GM18508 (cell line): ENCODE measurements at regions not wholly inside any gene's neighbourhood (a gene's known extent, or its start where the extent isn't known, plus 50 kb on each side); places are given as distances from the start of the nearest gene placed in this dataset.
A peak's percentile ranks its signal among the peaks of the same experiment; 100 is the strongest.
"Not testable (repeated sequence)": the region's sequence is repeated elsewhere in the genome, so short reads cannot be mapped to it uniquely, and the experiment has no call there.

Experiments used
- ATAC-seq: cut with Tn5 transposase; IDR thresholded peaks from one replicate; pipeline ENCODE4 v1.9.1; 2021; ENCODE audit warnings: moderate number of reproducible peaks; ENCODE audit not compliant: insufficient read depth, unreplicated experiment

DNA sequence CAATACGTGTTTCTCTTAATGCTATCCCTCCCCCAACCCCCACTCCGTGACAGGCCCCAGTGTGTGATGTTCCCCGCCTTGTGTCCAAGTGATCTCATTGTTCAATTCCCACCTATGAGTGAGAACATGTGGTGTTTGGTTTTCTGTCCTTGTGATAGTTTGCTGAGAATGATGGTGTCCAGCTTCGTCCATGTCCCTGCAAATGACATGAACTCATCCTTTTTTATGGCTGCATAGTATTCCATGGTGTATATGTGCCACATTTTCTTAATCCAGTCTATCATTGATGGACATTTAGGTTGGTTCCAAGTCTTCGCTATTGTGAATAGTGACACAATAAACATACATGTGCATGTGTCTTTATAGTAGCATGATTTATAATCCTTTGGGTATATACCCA, 52.5 kb downstream of the KIAA0408 start:
- ATAC-seq: not testable (repeated sequence)

DNA sequence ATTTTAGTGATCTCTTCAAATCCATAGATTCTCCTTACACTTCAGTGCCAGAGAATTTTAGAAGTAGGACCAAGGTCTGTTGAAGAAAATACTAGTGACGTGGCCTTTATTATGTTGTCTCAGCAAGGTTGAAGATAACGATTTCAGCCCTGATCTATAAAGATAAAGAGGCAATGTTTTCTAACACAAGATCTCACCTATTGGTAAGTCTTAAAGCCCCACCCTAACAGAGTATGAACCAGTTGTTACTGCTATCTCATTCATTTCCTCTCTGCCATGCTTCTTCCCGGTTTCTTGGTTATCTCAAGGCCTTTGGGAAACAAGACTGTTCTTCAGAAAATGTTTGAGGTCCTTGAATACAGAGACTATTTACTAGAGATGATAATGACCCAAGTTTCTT, 53.1 kb downstream of the KIAA0408 start:
- ATAC-seq: no peak

DNA sequence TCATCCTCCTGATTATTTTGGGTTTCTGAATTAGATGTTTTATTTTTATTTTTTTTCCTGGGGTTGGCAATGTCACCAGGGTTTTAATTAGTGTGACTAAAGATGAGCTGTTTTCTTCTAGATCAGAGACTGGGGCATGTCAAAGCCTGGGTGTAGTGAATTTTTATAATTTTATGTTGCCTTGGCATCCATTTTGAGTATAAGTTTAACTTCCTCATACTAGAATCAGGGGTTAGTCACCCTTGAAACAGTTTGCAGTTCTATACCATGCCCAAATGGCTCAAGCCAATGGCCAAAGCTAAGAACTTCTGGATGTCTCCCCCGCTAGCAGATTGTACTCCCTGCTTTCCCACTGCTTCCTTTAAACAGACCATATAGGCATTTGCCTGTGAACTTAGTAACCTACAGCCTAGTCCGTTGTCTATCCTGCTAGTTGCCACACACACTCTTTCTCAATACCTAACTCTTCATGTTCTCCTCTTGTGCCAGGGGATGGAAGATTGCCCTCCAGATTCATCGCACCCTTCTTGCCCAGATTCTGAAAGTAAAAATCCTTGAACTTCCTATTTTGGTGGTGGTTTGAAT, 54.5 kb downstream of the KIAA0408 start:
- ATAC-seq: no peak

DNA sequence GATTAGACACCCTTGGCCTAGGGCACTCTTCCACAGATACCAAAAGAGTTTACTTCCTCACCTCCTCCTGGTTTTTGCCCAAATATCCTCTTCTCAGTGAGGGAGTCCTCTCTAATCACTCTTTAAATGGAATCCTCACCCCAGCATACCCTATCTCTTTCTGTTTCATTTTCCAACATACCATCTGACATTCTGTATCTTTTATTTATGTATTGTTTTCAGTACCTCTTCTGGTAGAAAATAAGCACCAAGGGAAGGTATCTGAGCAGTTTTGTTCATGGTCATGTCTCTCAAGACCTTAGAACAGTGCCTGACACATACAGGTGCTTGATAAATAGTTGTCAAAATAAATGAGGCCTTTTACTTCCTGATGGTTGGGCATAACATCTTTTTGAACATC, 55.1 kb downstream of the KIAA0408 start:
- peak; percentile 77 for ATAC-seq

DNA sequence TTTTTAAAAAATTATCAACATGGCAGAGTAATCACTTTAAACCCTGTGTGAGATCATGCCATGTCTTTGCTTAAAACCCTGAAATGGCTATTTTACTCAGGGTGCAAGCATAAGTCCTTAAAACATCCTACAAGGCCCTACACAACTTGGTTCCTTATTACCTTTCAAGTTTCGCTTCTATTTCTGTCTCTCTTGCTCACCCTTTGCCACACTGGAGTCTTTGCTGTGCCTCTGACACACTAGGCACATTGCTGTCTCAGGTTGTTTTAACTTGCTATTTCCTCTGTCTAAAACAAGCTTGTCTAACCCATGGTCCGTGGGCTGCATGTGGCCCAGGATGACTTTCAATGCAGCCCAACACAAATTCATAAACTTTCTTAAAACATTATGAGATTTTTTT, 55.6 kb downstream of the KIAA0408 start:
- peak; percentile 72 for ATAC-seq

DNA sequence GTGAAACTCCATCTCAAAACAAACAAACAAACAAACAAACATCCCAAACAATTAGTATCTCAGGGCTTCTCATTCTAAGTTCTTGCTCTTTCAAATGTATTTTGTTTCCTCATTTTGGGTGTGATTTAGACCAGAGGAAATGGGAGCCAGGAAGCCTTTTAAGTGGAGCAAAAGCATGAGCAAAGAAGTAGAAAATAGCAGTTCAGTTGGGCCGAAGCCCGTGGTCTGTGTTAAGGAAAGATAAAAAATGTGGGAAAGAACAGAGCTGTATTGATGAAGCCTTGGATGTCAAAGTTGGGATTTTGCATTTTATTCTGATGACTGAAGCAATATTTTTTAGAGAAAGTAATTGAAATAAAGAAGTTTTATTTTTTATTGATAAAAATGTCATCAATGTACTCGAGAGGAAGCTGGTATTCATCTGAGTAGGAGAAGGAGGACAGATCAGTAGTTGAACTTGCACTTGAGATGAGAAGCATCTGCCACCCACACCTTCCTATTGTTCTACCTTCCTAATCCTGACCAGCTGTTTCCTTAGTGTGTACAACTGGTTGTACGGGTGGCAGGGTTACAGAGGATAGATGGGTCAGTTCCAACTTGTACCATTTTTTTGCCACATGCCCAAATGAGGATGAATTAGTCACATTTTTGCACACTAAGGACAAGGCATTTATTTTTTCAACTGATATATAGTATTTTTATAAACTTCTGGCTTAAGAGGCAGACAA, 56.1 kb downstream of the KIAA0408 start:
- ATAC-seq: peak; percentile 24

DNA sequence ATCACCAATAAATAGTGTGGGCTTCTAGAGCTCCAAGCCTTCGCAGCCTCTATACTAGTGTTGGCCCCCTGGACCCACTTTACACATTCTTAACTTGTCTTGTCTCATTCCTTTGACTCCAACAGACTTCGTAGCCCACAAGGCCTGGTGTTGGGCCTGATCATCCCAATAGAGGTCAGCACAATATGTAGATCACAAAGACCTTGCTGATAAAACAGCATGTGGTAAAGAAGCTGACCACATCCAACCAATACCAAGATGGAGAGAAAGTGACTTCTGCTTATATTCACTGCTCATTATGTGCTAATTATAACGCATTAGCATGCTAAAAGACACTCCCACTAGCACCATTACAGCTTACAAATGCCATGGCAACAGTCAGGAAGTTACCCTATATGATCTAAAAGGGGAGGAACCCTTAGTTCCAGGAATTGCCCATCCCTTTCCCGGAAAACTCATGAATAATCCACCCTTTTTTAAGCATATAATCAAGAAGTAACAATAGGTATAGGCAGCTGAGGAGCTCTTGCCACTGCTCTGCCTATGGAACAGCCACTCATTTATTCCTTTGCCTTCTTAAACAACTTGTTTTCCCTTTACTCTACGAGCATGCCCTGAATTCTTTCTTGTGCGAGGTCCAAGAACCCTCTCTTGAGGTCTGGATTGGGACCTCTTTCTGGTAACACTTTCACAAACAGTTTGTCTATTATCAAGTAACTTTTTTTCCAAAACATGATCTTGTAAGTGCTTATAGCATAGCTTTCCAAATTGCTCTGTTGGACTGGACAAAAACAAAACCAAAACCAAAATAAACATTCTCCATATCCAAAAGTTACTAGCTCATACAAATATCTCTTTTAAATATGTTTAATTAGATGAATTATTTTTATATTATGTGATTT, 54.6 kb upstream of the ECHDC1 start:
- no peak for ATAC-seq

DNA sequence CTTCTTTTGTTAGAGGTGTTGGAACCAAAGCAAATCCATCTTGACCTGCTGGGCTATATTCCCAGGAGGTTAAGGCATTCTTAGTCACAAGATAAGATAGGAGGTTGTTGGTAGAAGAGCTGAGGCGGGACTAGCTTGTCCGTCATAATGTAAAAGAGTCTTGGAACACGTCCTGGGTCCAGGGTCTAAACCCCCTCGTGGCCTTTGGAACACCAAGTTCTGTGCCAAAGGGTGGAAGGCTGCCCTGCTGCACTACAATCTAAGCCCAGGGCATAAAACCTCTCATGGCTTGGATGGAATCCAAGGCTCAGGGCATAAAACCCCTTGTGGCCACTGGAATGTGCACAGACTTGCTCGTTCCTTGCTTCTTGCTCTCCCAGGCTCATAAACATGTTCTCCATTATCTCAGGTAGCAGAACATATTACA, 53.8 kb upstream of the ECHDC1 start:
- ATAC-seq: not testable (repeated sequence)
